Testis (tissue), 2 donors: ENCODE measurements at regions not wholly inside any gene's neighbourhood (a gene's known extent, or its start where the extent isn't known, plus 50 kb on each side); places are given as distances from the start of the nearest gene placed in this dataset.

Source experiments
- POLR2A ChIP-seq: fragments of 450-650 bp; IDR thresholded peaks from one replicate; pipeline ENCODE4 v1.6.1; 2017; ENCODE audit warnings: antibody characterized with exemption, mild to moderate bottlenecking, moderate library complexity
- TF ChIP-seq, protein P1 (sequence below), 3 experiments: fragments of 450-650 bp in 2 of 3; fragments of 200-600 bp in 1 of 3; sonication (generic) in 1 of 3; IDR thresholded peaks; one replicate each; pipeline ENCODE4 v1.5.1; 2016 to 2019; ENCODE audit warnings: antibody characterized with exemption in 3 of 3, mild to moderate bottlenecking in 2 of 3, moderate library complexity in 1 of 3

DNA sequence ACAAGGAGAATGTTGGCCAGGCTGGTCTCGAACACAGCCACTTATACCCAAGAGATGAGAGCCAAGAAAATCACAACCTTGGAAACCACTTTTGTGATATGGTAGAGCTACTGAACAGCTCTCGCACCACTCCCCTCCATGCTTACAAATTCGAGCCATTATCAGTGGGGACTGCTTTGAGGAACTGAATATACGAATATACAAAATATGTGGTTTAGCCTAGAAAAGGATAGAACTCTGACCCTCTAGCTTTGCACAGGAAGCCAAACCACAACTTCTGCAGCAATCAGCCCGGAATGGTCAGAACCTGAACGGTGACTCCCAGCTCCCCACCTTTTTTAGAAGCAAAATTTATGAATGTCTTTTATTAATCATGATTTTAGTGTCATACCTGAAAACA, 129.8 kb upstream of the TMEM132C start:
- TF ChIP-seq POLR2A, result no peak
- TF ChIP-seq, protein P1, sequence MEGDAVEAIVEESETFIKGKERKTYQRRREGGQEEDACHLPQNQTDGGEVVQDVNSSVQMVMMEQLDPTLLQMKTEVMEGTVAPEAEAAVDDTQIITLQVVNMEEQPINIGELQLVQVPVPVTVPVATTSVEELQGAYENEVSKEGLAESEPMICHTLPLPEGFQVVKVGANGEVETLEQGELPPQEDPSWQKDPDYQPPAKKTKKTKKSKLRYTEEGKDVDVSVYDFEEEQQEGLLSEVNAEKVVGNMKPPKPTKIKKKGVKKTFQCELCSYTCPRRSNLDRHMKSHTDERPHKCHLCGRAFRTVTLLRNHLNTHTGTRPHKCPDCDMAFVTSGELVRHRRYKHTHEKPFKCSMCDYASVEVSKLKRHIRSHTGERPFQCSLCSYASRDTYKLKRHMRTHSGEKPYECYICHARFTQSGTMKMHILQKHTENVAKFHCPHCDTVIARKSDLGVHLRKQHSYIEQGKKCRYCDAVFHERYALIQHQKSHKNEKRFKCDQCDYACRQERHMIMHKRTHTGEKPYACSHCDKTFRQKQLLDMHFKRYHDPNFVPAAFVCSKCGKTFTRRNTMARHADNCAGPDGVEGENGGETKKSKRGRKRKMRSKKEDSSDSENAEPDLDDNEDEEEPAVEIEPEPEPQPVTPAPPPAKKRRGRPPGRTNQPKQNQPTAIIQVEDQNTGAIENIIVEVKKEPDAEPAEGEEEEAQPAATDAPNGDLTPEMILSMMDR (IDR thresholded peaks at IDR 0.05), result no peak
